HEK293 (cell line): ENCODE measurements at regions not wholly inside any gene's neighbourhood (a gene's known extent, or its start where the extent isn't known, plus 50 kb on each side); places are given as distances from the start of the nearest gene placed in this dataset.

Experiments used
- CTCF ChIA-PET: fragments of 350-600 bp; formaldehyde crosslinking; extraction: SDS; loops from one replicate; lab custom pipeline; 2021; ENCODE audit warnings: antibody characterized with exemption; lab: Yijun Ruan, JAX
- POLR2A ChIA-PET: fragments of 300-600 bp; formaldehyde crosslinking; extraction: SDS; loops from one replicate; lab custom pipeline; 2020; ENCODE audit warnings: antibody characterized with exemption, inconsistent platforms; lab: Yijun Ruan, JAX
- H3K27ac ChIP-seq: fragments of 200-500 bp; sonication (Bioruptor generic); 2 replicates; pipeline ENCODE4 v1.5.1; 2014; ENCODE audit warnings: low read depth, low read length, control low read depth, inconsistent platforms; ENCODE audit errors: extremely low read depth
- H3K36me3 ChIP-seq, 2 experiments: fragments of 200-500 bp in 1 of 2; sonication (Bioruptor generic) in 1 of 2; 1 replicate in 1 of 2; 2 replicates in 1 of 2; pipeline ENCODE4 v1.5.1; 2014 to 2017; ENCODE audit warnings: inconsistent platforms in 2 of 2, low read length in 2 of 2; ENCODE audit not compliant: control insufficient read depth in 2 of 2, insufficient read depth in 1 of 2
- H3K4me1 ChIP-seq: fragments of 200-500 bp; sonication (Bioruptor generic); 2 replicates; pipeline ENCODE4 v1.5.1; 2014; ENCODE audit warnings: mild to moderate bottlenecking, low read length, inconsistent platforms; ENCODE audit not compliant: control insufficient read depth, insufficient read depth
- H3K4me3 ChIP-seq: 2 replicates; pipeline ENCODE4 v1.5.1; 2011; ENCODE audit warnings: low read depth, mild to moderate bottlenecking, control low read depth, low read length, moderate library complexity
- H3K9me3 ChIP-seq: fragments of 200-500 bp; sonication (Bioruptor generic); 2 replicates; pipeline ENCODE4 v1.5.1; 2014; ENCODE audit warnings: low read depth, low read length, inconsistent platforms; ENCODE audit not compliant: control insufficient read depth, insufficient read depth
- BCL11A ChIP-seq: fragments of 450-650 bp; formaldehyde crosslinking; IDR thresholded peaks from 2 replicates; pipeline ENCODE4 v1.5.1; 2016; ENCODE audit warnings: low read depth, missing biosample characterization, missing genetic modification characterization
- GLIS2 ChIP-seq: fragments of 450-650 bp; formaldehyde crosslinking; IDR thresholded peaks from 2 replicates; pipeline ENCODE4 v1.5.1; 2016; ENCODE audit warnings: missing biosample characterization, missing genetic modification characterization
- ZBTB17 ChIP-seq: fragments of 450-650 bp; formaldehyde crosslinking; IDR thresholded peaks from 2 replicates; pipeline ENCODE4 v1.5.1; 2016; ENCODE audit warnings: missing biosample characterization, missing genetic modification characterization
- ZBTB21 ChIP-seq: fragments of 450-650 bp; formaldehyde crosslinking; IDR thresholded peaks from 2 replicates; pipeline ENCODE4 v1.5.1; 2017; ENCODE audit warnings: missing biosample characterization, missing genetic modification characterization
- ZNF121 ChIP-seq: fragments of 450-650 bp; formaldehyde crosslinking; IDR thresholded peaks from 2 replicates; pipeline ENCODE4 v1.5.1; 2016; ENCODE audit warnings: missing biosample characterization, missing genetic modification characterization
- ZNF133 ChIP-seq: fragments of 450-650 bp; formaldehyde crosslinking; IDR thresholded peaks from 2 replicates; pipeline ENCODE4 v1.5.1; 2016; ENCODE audit warnings: missing biosample characterization, missing genetic modification characterization
- ZNF138 ChIP-seq: fragments of 450-650 bp; formaldehyde crosslinking; IDR thresholded peaks from 2 replicates; pipeline ENCODE4 v1.5.1; 2016; ENCODE audit warnings: missing biosample characterization, missing genetic modification characterization, borderline replicate concordance
- ZNF174 ChIP-seq: fragments of 450-650 bp; formaldehyde crosslinking; IDR thresholded peaks from 2 replicates; pipeline ENCODE4 v1.5.0; 2017; ENCODE audit warnings: missing biosample characterization, mild to moderate bottlenecking, missing genetic modification characterization
- ZNF2 ChIP-seq: fragments of 450-650 bp; formaldehyde crosslinking; IDR thresholded peaks from 2 replicates; pipeline ENCODE4 v1.5.1; 2016; ENCODE audit warnings: missing biosample characterization, missing genetic modification characterization
- ZNF274 ChIP-seq, 2 experiments: fragments of 200-500 bp in 1 of 2; fragments of 450-650 bp in 1 of 2; sonication (Bioruptor generic) in 1 of 2; formaldehyde crosslinking in 1 of 2; IDR thresholded peaks; 2 replicates each; pipeline versions ENCODE4 v1.5.1 to v1.6.1; 2014 to 2016; ENCODE audit warnings: borderline replicate concordance in 1 of 2, inconsistent platforms in 1 of 2, low read length in 1 of 2, missing biosample characterization in 1 of 2, missing genetic modification characterization in 1 of 2
- ZNF394 ChIP-seq: fragments of 450-650 bp; formaldehyde crosslinking; IDR thresholded peaks from 2 replicates; pipeline ENCODE4 v1.5.1; 2016; ENCODE audit warnings: missing biosample characterization, missing genetic modification characterization, mild to moderate bottlenecking, moderate library complexity, borderline replicate concordance
- ZNF48 ChIP-seq: fragments of 450-650 bp; formaldehyde crosslinking; IDR thresholded peaks from 2 replicates; pipeline ENCODE4 v1.5.1; 2016; ENCODE audit warnings: missing biosample characterization, missing genetic modification characterization
- ZNF501 ChIP-seq: fragments of 450-650 bp; formaldehyde crosslinking; IDR thresholded peaks from 2 replicates; pipeline ENCODE4 v1.5.1; 2016; ENCODE audit warnings: missing biosample characterization, missing genetic modification characterization
- ZNF658 ChIP-seq: fragments of 450-650 bp; formaldehyde crosslinking; IDR thresholded peaks from 2 replicates; pipeline ENCODE4; 2016; ENCODE audit warnings: missing biosample characterization, missing genetic modification characterization
- ZNF664 ChIP-seq: fragments of 450-650 bp; formaldehyde crosslinking; IDR thresholded peaks from 2 replicates; pipeline ENCODE4 v1.5.1; 2016; ENCODE audit warnings: missing biosample characterization, missing genetic modification characterization
- ZNF76 ChIP-seq: fragments of 450-650 bp; formaldehyde crosslinking; IDR thresholded peaks from 2 replicates; pipeline ENCODE4; 2016; ENCODE audit warnings: low read depth, missing biosample characterization, missing genetic modification characterization, borderline replicate concordance
- TF ChIP-seq, protein P1 (sequence below): fragments of 450-650 bp; formaldehyde crosslinking; optimal IDR thresholded peaks from 2 replicates; pipeline ENCODE3; 2016; ENCODE audit warnings: missing biosample characterization, mild to moderate bottlenecking, missing genetic modification characterization
- TF ChIP-seq, protein P2 (sequence below): fragments of 450-650 bp; formaldehyde crosslinking; IDR thresholded peaks from 2 replicates; pipeline ENCODE4 v1.5.1; 2016; ENCODE audit warnings: missing biosample characterization, missing genetic modification characterization, low read depth
- TF ChIP-seq, protein P3 (sequence below): fragments of 450-650 bp; formaldehyde crosslinking; IDR thresholded peaks from 2 replicates; pipeline ENCODE4 v1.5.1; 2016; ENCODE audit warnings: missing biosample characterization, missing genetic modification characterization
- TF ChIP-seq, protein P4 (sequence below): fragments of 450-650 bp; formaldehyde crosslinking; IDR thresholded peaks from 2 replicates; pipeline ENCODE4 v1.5.1; 2016; ENCODE audit warnings: missing biosample characterization, missing genetic modification characterization

DNA sequence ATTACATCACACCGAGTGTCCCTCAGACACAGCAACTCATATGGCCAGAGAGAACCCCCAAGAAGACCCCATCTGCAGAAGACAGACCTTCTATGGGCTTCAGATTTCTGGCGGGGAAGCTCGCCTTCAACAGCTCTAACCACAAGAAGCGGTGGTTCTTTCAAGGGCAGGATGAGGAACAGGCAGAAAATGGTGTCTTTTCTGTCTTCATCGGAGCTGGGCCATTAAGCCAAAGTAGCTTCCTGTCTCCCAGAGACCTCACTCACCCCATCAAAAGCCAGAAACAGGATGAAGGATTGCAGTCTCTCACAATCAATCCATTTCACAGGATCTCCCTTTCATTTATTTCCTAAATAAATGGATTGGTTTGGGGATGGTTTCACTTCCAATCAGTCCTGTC lies 149.1 kb downstream of the HERPUD2 start:
- POLR2A ChIA-PET: no interaction called here
- no peaks in the 10 kb centered on the region for H3K36me3 ChIP-seq
- CTCF ChIA-PET: interaction anchor here (0.7 to 1.5 kb wide), 3 partner anchors 8 to 78 kb away, joined by 3 read pairs; no protein-coding TSS in a partner anchor
- H3K4me3 ChIP-seq: no peak overlapping the region
- no peak overlapping the region for H3K27ac ChIP-seq
- TF ChIP-seq ZNF76 (tag by site-specific recombination) (no peak), ZNF394 (tag by site-specific recombination) (no peak), GLIS2 (tag by site-specific recombination) (no peak), ZNF48 (tag by site-specific recombination) (no peak), ZNF2 (no peak), ZNF174 (no peak), BCL11A (tag by site-specific recombination) (no peak), ZNF138 (tag by site-specific recombination) (no peak), ZNF501 (tag by site-specific recombination) (no peak), ZNF274 (IDR thresholded peaks at IDR 0.05; ENCODE audit: low read length) (no peak), ZNF274 (tag by site-specific recombination; IDR thresholded peaks at IDR 0.05; ENCODE audit: borderline replicate concordance) (no peak), ZNF121 (tag by site-specific recombination) (no peak), ZBTB21 (tag by site-specific recombination) (no peak), ZNF133 (no peak), ZNF658 (tag by site-specific recombination) (no peak), ZNF664 (no peak), ZBTB17 (tag by site-specific recombination) (no peak)
- TF ChIP-seq, protein P1, sequence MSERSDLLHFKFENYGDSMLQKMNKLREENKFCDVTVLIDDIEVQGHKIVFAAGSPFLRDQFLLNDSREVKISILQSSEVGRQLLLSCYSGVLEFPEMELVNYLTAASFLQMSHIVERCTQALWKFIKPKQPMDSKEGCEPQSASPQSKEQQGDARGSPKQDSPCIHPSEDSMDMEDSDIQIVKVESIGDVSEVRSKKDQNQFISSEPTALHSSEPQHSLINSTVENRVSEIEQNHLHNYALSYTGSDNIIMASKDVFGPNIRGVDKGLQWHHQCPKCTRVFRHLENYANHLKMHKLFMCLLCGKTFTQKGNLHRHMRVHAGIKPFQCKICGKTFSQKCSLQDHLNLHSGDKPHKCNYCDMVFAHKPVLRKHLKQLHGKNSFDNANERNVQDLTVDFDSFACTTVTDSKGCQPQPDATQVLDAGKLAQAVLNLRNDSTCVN (tag by site-specific recombination): no peak
- TF ChIP-seq, protein P2, sequence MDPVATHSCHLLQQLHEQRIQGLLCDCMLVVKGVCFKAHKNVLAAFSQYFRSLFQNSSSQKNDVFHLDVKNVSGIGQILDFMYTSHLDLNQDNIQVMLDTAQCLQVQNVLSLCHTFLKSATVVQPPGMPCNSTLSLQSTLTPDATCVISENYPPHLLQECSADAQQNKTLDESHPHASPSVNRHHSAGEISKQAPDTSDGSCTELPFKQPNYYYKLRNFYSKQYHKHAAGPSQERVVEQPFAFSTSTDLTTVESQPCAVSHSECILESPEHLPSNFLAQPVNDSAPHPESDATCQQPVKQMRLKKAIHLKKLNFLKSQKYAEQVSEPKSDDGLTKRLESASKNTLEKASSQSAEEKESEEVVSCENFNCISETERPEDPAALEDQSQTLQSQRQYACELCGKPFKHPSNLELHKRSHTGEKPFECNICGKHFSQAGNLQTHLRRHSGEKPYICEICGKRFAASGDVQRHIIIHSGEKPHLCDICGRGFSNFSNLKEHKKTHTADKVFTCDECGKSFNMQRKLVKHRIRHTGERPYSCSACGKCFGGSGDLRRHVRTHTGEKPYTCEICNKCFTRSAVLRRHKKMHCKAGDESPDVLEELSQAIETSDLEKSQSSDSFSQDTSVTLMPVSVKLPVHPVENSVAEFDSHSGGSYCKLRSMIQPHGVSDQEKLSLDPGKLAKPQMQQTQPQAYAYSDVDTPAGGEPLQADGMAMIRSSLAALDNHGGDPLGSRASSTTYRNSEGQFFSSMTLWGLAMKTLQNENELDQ (tag by site-specific recombination): no peak
- TF ChIP-seq, protein P3, sequence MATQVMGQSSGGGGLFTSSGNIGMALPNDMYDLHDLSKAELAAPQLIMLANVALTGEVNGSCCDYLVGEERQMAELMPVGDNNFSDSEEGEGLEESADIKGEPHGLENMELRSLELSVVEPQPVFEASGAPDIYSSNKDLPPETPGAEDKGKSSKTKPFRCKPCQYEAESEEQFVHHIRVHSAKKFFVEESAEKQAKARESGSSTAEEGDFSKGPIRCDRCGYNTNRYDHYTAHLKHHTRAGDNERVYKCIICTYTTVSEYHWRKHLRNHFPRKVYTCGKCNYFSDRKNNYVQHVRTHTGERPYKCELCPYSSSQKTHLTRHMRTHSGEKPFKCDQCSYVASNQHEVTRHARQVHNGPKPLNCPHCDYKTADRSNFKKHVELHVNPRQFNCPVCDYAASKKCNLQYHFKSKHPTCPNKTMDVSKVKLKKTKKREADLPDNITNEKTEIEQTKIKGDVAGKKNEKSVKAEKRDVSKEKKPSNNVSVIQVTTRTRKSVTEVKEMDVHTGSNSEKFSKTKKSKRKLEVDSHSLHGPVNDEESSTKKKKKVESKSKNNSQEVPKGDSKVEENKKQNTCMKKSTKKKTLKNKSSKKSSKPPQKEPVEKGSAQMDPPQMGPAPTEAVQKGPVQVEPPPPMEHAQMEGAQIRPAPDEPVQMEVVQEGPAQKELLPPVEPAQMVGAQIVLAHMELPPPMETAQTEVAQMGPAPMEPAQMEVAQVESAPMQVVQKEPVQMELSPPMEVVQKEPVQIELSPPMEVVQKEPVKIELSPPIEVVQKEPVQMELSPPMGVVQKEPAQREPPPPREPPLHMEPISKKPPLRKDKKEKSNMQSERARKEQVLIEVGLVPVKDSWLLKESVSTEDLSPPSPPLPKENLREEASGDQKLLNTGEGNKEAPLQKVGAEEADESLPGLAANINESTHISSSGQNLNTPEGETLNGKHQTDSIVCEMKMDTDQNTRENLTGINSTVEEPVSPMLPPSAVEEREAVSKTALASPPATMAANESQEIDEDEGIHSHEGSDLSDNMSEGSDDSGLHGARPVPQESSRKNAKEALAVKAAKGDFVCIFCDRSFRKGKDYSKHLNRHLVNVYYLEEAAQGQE: no peak
- TF ChIP-seq, protein P4, sequence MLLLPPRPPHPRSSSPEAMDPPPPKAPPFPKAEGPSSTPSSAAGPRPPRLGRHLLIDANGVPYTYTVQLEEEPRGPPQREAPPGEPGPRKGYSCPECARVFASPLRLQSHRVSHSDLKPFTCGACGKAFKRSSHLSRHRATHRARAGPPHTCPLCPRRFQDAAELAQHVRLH (tag by site-specific recombination): no peak
- no peaks in the 10 kb centered on the region for H3K9me3 ChIP-seq
- no peaks in the 10 kb centered on the region for H3K4me1 ChIP-seq
